Thyroid gland (tissue), 4 donors: ENCODE measurements at regions not wholly inside any gene's neighbourhood (a gene's known extent, or its start where the extent isn't known, plus 50 kb on each side); places are given as distances from the start of the nearest gene placed in this dataset.

ENCODE experiments used
- DNase-seq, 2 donors: peaks; one replicate each; pipeline ENCODE4 v3.0.0-alpha.2; 2019
- H3K27ac ChIP-seq, 3 donors: fragments of 200-600 bp; sonication (generic); 1 replicate in 2 of 3; 2 replicates in 1 of 3; pipeline ENCODE4 v1.5.1; 2016 to 2019; ENCODE audit warnings: mild to moderate bottlenecking in 1 of 3, moderate library complexity in 1 of 3
- H3K27me3 ChIP-seq: fragments of 200-600 bp; sonication (generic); one replicate; pipeline ENCODE4 v1.5.1; 2019
- H3K36me3 ChIP-seq, 2 donors: fragments of 200-600 bp; sonication (generic); one replicate each; pipeline ENCODE4 v1.5.1; 2016 to 2019
- H3K4me1 ChIP-seq, 2 donors: fragments of 200-600 bp; sonication (generic); one replicate each; pipeline ENCODE4 v1.5.1; 2017 to 2019
- H3K4me3 ChIP-seq, 3 donors: fragments of 200-600 bp; sonication (generic); replicated peaks in 1 of 3; 1 replicate in 2 of 3; 2 replicates in 1 of 3; pipeline ENCODE4 v1.5.1; 2016; ENCODE audit warnings: mild to moderate bottlenecking in 1 of 3
- H3K9me3 ChIP-seq: fragments of 200-600 bp; sonication (generic); one replicate; pipeline ENCODE4 v1.5.1; 2017
- CTCF ChIP-seq, 6 experiments: fragments of 200-600 bp in 3 of 6; fragments of 450-650 bp in 3 of 6; sonication (generic) in 3 of 6; IDR thresholded peaks; one replicate each; pipeline ENCODE4 v1.5.1; 2016 to 2019; ENCODE audit warnings: antibody characterized with exemption in 6 of 6, mild to moderate bottlenecking in 2 of 6, inconsistent platforms in 1 of 6, moderate library complexity in 1 of 6
- POLR2A ChIP-seq, 2 donors: fragments of 450-650 bp; IDR thresholded peaks; one replicate each; pipeline ENCODE4 v1.6.1; 2017; ENCODE audit warnings: antibody characterized with exemption in 2 of 2, mild to moderate bottlenecking in 2 of 2, moderate library complexity in 1 of 2
- WGBS, 2 donors: methylation state at CpG; one replicate each; pipeline ENCODE4 v1.1.5; 2017; 5-methylcytosine and 5-hydroxymethylcytosine counted together
- intact Hi-C: fragments of 100-400 bp; cut with DNase I; formaldehyde crosslinking; loops from one replicate; pipeline ENCODE4 v1.15.1; 2023

GRCh38 chr11:112529071-112529470 is 268.4 kb upstream of the PLET1 start:
- H3K4me3 ChIP-seq: no peak overlapping the region
- no peaks in the 10 kb centered on the region for H3K27me3 ChIP-seq
- TF ChIP-seq CTCF (IDR thresholded peaks at IDR 0.05) (no peak), POLR2A (IDR thresholded peaks at IDR 0.05) (no peak)
- intact Hi-C loops: no loop called here
- WGBS, 2 donors: 79 to 86% methylated on average over 4 of the region's 4 CpGs
- H3K9me3 ChIP-seq: no peaks in the 10 kb centered on the region
- no peak for DNase-seq
- peaks cover 12% of the 10 kb centered on the region in 2 donors for H3K4me1 ChIP-seq
- no peak overlapping the region for H3K27ac ChIP-seq
- no peaks in the 10 kb centered on the region for H3K36me3 ChIP-seq

- WGBS, 2 donors: 74 to 93% methylated on average over 1 of the region's 1 CpG
Observed at GRCh38 chr11:112532506-112532905, 271.8 kb upstream of the PLET1 start.

GRCh38 chr11:112533682-112534081 is 273.0 kb upstream of the PLET1 start:
- no peak overlapping the region for H3K4me3 ChIP-seq
- H3K9me3 ChIP-seq: no peaks in the 10 kb centered on the region
- H3K36me3 ChIP-seq: no peaks in the 10 kb centered on the region
- intact Hi-C loops: no loop called here
- no peak for DNase-seq
- H3K4me1 ChIP-seq: peaks cover 0 to 4% of the 10 kb centered on the region in 2 donors
- H3K27ac ChIP-seq: no peak overlapping the region
- H3K27me3 ChIP-seq: no peaks in the 10 kb centered on the region
- no peak for TF ChIP-seq POLR2A (IDR thresholded peaks at IDR 0.05)
- no peak for TF ChIP-seq CTCF (IDR thresholded peaks at IDR 0.05)

More at GRCh38 chr11:112532506-112532905, 271.8 kb upstream of the PLET1 start:
- no peaks in the 10 kb centered on the region for H3K9me3 ChIP-seq
- H3K27ac ChIP-seq: no peak overlapping the region
- intact Hi-C loops: no loop called here
- H3K4me3 ChIP-seq: no peak overlapping the region
- H3K27me3 ChIP-seq: no peaks in the 10 kb centered on the region
- no peak for TF ChIP-seq POLR2A (IDR thresholded peaks at IDR 0.05)
- no peak for TF ChIP-seq CTCF (IDR thresholded peaks at IDR 0.05)
- peaks cover 0 to 4% of the 10 kb centered on the region in 2 donors for H3K4me1 ChIP-seq
- H3K36me3 ChIP-seq: no peaks in the 10 kb centered on the region
- no peak for DNase-seq

GRCh38 chr11:112534208-112534607 is 273.5 kb upstream of the PLET1 start:
- H3K4me3 ChIP-seq: no peak overlapping the region
- intact Hi-C loops: no loop called here
- H3K27me3 ChIP-seq: no peaks in the 10 kb centered on the region
- no peaks in the 10 kb centered on the region for H3K36me3 ChIP-seq
- DNase-seq: no peak
- H3K9me3 ChIP-seq: no peaks in the 10 kb centered on the region
- WGBS, 2 donors: 83 to 91% methylated on average over 2 of the region's 2 CpGs
- no peak overlapping the region for H3K27ac ChIP-seq
- H3K4me1 ChIP-seq: peaks cover 0 to 5% of the 10 kb centered on the region in 2 donors
- TF ChIP-seq CTCF (IDR thresholded peaks at IDR 0.05) (no peak), POLR2A (IDR thresholded peaks at IDR 0.05) (no peak)

- no peaks in the 10 kb centered on the region for H3K36me3 ChIP-seq
- H3K9me3 ChIP-seq: no peaks in the 10 kb centered on the region
- TF ChIP-seq CTCF (IDR thresholded peaks at IDR 0.05): no peak
- TF ChIP-seq POLR2A (IDR thresholded peaks at IDR 0.05): no peak
- no peak overlapping the region for H3K4me3 ChIP-seq
- intact Hi-C loops: no loop called here
- peaks cover 0 to 7% of the 10 kb centered on the region in 2 donors for H3K4me1 ChIP-seq
- no peaks in the 10 kb centered on the region for H3K27me3 ChIP-seq
- no peak for DNase-seq
- 85 to 94% methylated on average over 1 of the region's 1 CpG for WGBS, 2 donors
- H3K27ac ChIP-seq: no peak overlapping the region
Observed at GRCh38 chr11:112537026-112537425, 276.4 kb upstream of the PLET1 start.
